KOPT-K1 (cell line): ENCODE measurements at regions not wholly inside any gene's neighbourhood (a gene's known extent, or its start where the extent isn't known, plus 50 kb on each side); places are given as distances from the start of the nearest gene placed in this dataset.

Experiments used
- H3K27ac ChIP-seq: fragments of 200-600 bp; sonication (generic); 2 replicates; pipeline ENCODE4 v1.5.1; 2016; ENCODE audit warnings: antibody characterized with exemption, mild to moderate bottlenecking, low read depth, low read length; ENCODE audit not compliant: poor library complexity, severe bottlenecking
- H3K36me3 ChIP-seq: fragments of 200-600 bp; sonication (generic); 2 replicates; pipeline ENCODE4 v1.5.1; 2017; ENCODE audit warnings: antibody characterized with exemption, mild to moderate bottlenecking, low read length, moderate library complexity; ENCODE audit not compliant: insufficient read depth
- H3K9me3 ChIP-seq: fragments of 200-600 bp; sonication (generic); 2 replicates; pipeline ENCODE4 v1.5.1; 2017; ENCODE audit warnings: antibody characterized with exemption, low read length, mild to moderate bottlenecking; ENCODE audit not compliant: insufficient read depth, poor library complexity, severe bottlenecking

GRCh38 chr7:17448479-17449423, 150.3 kb downstream of the AHR start:
- Histone ChIP-seq H3K27ac (no peak overlapping the region), H3K9me3 (peaks cover 12% of the 10 kb centered on the region), H3K36me3 (no peaks in the 10 kb centered on the region)

- H3K9me3 ChIP-seq: peaks cover 26% of the 10 kb centered on the region
- no peak overlapping the region for H3K27ac ChIP-seq
- H3K36me3 ChIP-seq: no peaks in the 10 kb centered on the region
Measured at GRCh38 chr7:17456541-17456940, 158.1 kb downstream of the AHR start.

GRCh38 chr7:17460001-17460400, 161.5 kb downstream of the AHR start:
- H3K27ac ChIP-seq: no peak overlapping the region
- peaks cover 26% of the 10 kb centered on the region for H3K9me3 ChIP-seq
- no peaks in the 10 kb centered on the region for H3K36me3 ChIP-seq

- H3K27ac ChIP-seq: no peak overlapping the region
- peaks cover 26% of the 10 kb centered on the region for H3K9me3 ChIP-seq
- no peaks in the 10 kb centered on the region for H3K36me3 ChIP-seq
Measured at GRCh38 chr7:17460665-17461064, 162.2 kb downstream of the AHR start.

- Histone ChIP-seq H3K27ac (no peak overlapping the region), H3K9me3 (peaks cover 23% of the 10 kb centered on the region), H3K36me3 (no peaks in the 10 kb centered on the region)
Measured at GRCh38 chr7:17462131-17462631, 163.7 kb downstream of the AHR start.

GRCh38 chr7:17463511-17464085, 165.1 kb downstream of the AHR start:
- no peaks in the 10 kb centered on the region for H3K36me3 ChIP-seq
- H3K9me3 ChIP-seq: peaks cover 12% of the 10 kb centered on the region
- H3K27ac ChIP-seq: peak overlapping the region; percentile 61

GRCh38 chr7:17466216-17466615, 167.8 kb downstream of the AHR start:
- Histone ChIP-seq H3K36me3 (no peaks in the 10 kb centered on the region), H3K27ac (no peak overlapping the region), H3K9me3 (no peaks in the 10 kb centered on the region)

- H3K36me3 ChIP-seq: no peaks in the 10 kb centered on the region
- H3K27ac ChIP-seq: no peak overlapping the region
- no peaks in the 10 kb centered on the region for H3K9me3 ChIP-seq
Measured at GRCh38 chr7:17467386-17467945, 169.0 kb downstream of the AHR start.

- H3K36me3 ChIP-seq: no peaks in the 10 kb centered on the region
- no peaks in the 10 kb centered on the region for H3K9me3 ChIP-seq
- no peak overlapping the region for H3K27ac ChIP-seq
Measured at GRCh38 chr7:17471325-17471724, 172.9 kb downstream of the AHR start.

- Histone ChIP-seq H3K27ac (no peak overlapping the region), H3K36me3 (no peaks in the 10 kb centered on the region), H3K9me3 (no peaks in the 10 kb centered on the region)
Measured at GRCh38 chr7:17472518-17472917, 174.1 kb downstream of the AHR start.

GRCh38 chr7:17472939-17473338, 174.5 kb downstream of the AHR start:
- Histone ChIP-seq H3K27ac (no peak overlapping the region), H3K36me3 (no peaks in the 10 kb centered on the region), H3K9me3 (no peaks in the 10 kb centered on the region)

GRCh38 chr7:17474724-17475344, 176.4 kb downstream of the AHR start:
- Histone ChIP-seq H3K9me3 (no peaks in the 10 kb centered on the region), H3K27ac (no peak overlapping the region), H3K36me3 (no peaks in the 10 kb centered on the region)

GRCh38 chr7:17477182-17477581, 178.7 kb downstream of the AHR start:
- no peak overlapping the region for H3K27ac ChIP-seq
- H3K9me3 ChIP-seq: no peaks in the 10 kb centered on the region
- no peaks in the 10 kb centered on the region for H3K36me3 ChIP-seq

- Histone ChIP-seq H3K9me3 (no peaks in the 10 kb centered on the region), H3K36me3 (no peaks in the 10 kb centered on the region), H3K27ac (no peak overlapping the region)
Measured at GRCh38 chr7:17481118-17481517, 182.7 kb downstream of the AHR start.

GRCh38 chr7:17485368-17485767, 186.9 kb downstream of the AHR start:
- H3K36me3 ChIP-seq: no peaks in the 10 kb centered on the region
- H3K27ac ChIP-seq: no peak overlapping the region
- H3K9me3 ChIP-seq: no peaks in the 10 kb centered on the region
